Superior temporal gyrus (tissue), 1 donor: ENCODE measurements at regions not wholly inside any gene's neighbourhood (a gene's known extent, or its start where the extent isn't known, plus 50 kb on each side); places are given as distances from the start of the nearest gene placed in this dataset.

Experiments used
- DNase-seq: peaks from one replicate; pipeline ENCODE4 v3.0.0-alpha.2; 2016; ENCODE audit errors: extremely low spot score

DNA sequence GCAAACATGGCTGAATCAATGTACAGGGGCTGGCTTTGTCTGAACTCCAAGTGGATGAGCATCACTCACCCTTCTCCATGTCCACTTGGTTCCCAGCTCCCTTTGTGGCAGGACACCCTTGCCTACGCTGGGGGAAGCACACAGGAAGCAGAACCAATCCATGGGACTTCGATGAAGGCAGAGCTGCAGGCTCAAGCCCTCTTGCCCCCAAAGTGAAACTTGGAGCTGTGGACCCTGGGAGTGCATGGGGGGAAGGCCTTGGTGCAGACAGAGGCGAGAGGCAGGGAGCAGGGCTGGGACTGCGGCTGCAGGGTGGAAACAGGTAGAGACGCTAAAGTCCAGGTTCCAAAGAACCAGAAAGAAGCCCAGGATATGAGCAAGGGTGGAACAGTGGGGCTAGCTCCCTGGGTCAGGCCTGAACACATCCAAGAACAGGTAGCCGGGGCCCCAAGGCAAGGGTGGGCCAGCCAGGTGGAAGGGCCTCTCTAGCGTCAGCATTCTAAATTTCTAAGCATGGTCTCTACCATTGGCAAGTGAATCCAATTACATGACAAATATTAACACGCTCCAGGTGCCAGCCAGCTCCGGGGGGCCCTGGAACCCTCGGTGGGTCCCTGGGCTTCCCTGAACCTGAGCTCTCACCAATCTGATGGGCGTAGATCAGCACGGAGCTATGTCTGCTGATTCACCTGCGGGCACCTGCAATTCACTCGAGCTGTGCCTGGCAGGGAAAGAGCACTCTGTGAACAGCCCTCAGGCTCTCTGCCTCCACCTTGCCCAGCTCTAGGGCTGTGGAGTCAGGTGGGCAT, 532.8 kb downstream of the BRD1 start:
- DNase-seq = no peak

DNA sequence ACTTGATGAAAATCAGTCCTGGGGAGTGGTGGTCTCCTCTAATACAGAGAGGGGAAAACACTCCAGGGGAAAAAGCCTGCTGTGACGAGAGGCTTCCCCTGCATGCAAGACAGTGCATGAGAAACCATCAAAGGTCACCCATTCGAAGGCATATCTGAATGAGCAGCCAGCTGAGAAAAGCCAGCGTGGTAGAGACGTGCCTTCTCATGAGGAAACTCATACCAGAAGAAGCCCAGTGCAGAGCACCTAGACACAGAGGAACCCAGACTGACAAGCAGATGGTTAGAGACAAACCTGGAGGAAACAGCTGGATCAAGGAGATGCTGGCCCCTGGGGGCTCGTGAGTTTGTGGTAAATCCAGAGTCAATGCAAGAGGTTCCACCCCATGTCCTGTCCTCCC, 534.8 kb downstream of the BRD1 start:
- DNase-seq = no peak

DNA sequence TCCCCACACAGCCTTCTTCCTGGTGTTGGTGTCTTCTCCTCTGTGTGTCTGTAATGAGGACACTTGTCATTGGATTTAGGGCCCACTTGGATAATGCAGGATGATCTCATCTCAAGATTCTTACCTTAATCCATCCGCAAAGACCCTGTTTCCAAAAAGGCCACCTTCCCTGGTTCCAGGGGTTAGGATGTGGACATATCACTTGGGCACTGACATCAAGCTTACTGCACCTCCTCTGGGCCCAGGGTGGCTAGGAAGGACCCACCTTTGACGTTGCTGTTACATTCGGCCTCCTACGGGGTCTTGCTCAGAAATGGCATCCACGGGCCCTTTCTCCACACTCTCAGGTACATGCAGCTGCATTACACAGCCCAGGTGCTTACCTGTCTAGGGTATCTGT, 535.9 kb downstream of the BRD1 start:
- no peak for DNase-seq

DNA sequence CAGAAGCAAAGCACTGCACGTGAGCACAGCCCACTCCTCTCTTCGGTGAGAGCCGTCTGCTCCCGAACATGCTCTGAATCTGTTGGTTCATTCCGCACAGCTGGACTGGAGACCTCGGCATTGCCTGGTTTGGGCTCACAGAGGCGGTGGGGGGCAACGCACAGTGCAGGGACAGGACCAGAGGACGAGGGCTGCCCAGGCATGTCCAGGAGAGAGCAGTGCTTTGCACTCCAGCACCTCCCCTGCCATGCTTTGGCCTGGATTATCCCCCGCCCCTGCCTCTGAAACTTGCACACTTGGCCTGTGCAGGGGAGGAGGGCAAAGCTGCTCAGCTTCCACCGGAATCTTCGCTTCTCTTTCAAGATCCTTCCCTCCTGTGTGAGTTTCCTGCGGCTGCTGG, 536.5 kb downstream of the BRD1 start:
- no peak for DNase-seq

DNA sequence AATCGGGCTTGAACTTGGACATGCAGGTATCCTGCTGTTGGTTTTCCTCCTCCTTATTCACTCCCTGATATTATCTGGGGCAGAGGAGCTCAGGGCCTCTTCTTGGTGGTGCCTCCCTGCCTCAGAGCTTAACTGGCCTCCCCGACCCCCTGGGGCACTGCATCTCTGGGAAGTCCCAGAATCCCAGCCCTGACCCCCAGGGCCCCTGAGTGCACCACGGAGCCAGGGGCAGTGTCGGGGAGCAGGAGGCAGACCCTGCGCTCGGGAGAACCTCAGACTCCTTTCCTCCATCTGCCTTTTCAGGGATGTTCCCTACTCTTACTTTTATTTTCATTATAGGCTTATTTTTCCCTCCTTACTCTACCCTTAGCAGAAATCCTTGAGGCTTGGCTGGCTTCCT, 537.0 kb downstream of the BRD1 start:
- no peak for DNase-seq

DNA sequence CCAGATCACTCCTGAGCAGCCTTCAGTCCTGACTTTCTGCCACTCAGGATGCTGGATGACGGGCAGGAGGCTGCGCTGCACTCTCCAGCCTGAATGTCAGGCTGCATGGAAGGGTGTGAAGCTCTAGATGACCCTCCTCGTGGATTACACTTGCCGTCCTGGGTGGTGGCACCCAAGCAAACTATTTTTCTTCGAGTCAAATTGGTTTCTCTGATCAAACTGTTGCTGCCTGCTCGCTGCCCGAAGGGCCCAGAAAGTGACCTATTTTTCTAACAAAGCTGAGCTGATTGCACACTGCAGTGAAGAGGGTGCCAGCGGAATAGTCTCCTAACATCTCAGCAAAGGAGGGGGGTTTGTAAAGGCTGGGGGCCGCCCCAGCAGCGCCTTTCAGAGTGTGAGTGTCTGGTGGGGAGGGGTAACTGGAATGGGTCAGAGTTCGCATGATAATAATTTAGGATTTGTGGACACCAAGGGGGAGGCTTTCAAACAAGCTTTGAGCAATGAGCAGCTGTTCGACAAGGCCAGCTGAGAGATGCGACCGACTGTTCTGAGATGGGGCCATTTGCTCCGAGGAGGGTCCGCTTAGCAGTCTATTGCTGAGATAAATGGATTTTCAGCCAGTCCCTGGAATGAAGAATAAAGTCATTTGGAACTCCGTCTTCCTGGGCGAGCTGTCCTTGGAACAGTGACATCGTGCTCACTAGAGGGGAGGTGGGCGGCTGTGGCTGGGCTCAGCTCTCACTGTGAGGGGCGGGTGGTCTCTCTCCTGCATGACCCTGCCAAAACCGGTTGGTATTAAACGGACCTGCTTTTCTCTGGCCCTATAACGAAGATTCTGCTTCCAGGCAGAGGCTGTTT, 537.6 kb downstream of the BRD1 start:
- DNase-seq = no peak

DNA sequence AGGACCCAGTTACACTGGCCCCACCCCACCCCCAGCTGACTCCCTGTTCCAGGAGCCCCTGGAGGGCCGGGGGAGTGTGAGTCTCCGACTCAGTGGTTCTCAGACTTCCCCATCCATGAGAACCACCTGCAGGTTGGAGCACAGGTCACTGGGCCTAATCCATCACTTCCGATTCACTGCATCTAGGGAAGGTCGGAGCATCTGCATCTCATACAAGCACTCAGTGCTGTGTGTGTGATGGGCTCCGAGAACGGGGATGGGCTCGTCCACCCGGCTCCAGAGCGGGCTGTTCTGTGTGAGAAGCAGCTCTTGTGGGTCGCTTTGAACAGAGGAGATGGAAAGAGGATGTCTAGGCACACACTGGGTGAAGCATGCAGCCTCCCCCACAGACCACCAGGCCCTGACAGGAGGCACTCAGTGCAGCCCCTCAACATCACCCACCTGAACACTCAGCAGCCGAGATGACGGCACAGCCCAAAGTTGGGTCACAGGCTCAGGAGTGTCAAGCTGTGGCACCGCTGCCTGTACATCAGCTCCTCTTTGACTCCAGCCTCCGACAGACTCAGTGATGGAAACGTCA, 541.4 kb downstream of the BRD1 start:
- no peak for DNase-seq

DNA sequence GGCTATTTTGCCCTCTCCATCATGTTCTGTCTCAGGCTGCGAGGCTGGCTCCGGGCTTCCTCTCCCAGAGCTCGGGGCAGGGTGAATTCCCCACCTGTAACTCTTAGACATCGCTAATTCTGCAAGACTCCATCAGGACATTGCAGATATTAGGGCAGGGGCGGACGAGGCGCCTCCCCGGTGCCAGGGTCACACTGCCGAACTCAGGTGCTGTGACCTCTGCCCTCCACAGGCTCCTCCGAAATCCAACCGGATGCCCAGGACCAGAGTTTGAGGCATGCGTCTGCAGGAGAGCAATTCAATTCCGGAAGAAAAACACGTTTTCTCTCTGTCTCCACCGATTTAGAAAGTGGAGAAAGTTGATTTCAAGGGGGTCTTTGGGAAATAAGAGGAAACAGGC, 542.7 kb downstream of the BRD1 start:
- no peak for DNase-seq

DNA sequence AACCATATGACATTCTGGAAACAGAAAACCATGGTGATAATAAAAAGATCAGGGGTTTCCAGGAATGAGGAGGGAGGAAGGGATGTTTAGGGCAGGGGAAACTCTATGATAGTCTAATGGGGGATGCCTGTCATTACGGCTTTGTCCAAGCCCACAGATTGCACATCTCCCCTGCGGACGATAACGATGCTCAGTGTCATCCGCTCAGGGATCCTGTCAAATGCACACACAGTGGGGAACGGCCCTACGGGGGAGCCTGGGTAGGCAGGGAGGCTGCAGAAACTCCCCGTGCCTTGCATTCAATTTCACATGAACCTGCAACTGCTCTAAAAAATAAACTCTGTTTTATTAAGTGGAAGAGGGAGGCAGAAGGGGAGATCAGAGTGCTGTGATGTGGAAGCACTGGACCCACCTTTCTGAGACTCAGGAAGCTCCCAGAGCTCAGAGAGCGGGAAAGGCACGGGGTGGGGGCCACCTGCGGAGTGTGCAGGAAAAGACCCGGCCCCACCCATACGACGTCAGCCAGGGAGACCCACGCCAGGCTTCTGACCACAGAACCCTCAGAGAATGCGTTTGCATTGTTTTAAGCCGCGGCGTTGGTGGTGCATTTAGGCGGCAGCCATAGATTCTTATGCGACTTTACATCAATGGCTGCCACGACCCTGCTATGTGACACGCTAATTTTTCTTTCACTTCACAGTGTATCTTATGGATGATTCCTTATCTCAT, 543.5 kb downstream of the BRD1 start:
- DNase-seq = no peak

DNA sequence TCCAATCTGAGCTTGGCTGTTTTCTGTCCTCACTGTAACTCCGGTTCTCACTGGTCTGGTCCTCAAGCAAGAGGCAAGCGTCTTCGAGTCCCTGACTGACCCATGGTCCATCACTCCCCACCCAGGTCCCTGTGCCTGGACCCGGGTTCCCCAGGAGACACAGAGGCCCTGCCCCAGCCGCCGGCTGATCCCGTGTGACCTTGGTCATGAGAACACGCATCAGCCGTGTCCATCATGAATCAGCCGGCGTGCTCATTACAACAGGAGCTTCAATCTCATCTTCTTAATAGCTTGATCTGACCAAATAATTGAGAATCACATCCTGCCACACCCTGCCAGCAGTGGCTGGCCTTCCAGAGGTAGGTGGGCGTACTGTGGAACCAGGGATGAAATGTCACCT, 545.1 kb downstream of the BRD1 start:
- DNase-seq = no peak

DNA sequence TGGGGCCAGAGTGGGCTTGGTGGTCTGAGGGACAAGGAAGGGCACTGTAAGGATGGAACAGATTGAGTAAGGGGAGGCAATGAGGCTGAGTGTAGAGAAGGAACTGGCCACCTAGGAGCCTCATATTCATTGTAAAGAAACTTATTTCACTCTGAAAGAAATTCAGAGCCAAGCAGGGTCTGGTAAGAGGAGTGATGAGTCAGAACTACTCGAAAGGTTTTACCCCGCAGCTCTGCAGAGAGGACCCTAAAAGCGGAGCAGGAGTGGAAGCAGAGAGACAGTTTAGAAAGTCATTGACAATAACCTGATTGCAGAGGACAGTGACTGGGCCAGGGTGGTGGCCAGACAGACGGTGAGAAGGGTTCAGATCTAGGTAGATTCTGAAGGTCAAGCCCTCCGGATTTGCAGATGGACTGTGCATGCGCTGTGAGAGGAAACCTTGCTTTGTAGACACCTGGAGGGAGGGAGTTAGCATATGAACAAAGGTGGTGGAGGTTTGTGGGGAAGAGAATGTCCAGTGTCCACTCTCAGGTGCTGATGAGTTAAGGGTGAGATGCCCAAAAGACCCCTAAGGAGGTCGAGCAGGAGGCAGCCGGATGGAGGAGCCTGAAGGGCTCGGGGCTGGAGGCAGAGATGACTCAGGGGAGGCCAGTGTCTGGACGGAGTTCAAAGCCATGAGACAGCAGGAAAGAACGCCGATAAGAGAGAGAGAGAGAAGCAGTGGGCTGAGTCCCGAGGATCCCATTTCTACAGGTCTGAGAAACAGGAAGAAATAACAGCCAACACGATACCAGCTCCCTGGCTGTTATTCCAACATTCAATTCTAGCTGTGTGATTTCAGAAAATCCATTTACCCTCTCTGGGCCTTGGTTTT, 546.0 kb downstream of the BRD1 start:
- no peak for DNase-seq

DNA sequence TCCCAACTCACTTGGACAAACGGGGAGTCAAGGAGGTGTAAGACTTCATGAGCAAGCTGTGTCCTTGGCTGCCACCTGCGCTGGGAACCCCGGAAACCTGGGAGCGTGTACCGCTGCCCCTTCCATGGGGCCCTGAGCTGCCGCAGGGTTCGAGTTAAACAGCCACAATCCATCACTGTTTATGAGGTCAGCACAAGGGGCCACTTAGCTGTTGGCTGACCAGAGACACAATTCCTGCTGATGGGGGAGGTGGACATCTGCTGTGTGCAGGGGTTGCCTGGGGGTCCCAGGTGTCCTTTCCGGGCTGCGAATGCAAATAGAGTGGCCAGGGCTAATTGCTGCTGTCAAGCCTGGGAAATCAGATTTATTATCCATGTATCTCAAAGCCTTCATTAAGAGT, 549.3 kb downstream of the BRD1 start:
- no peak for DNase-seq

DNA sequence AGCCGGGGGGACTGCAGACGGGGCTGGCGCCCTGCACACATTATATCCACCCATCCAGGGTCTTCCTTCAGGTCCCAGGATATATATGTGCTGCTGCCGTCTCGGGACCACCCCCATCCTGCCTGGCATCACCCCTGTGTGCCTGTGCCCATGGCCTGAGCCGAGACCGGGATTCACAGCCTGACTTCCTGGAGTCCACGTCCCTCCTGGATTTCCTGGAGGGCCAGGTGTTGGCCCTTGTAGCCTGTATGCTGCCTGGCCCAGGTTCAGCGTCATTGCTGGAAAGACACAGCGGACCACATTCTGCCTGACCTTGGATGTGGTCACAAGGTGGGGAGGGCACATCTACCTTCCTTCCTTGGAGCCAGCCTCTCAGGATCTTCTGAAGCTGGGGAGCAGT, 551.1 kb downstream of the BRD1 start:
- no peak for DNase-seq

DNA sequence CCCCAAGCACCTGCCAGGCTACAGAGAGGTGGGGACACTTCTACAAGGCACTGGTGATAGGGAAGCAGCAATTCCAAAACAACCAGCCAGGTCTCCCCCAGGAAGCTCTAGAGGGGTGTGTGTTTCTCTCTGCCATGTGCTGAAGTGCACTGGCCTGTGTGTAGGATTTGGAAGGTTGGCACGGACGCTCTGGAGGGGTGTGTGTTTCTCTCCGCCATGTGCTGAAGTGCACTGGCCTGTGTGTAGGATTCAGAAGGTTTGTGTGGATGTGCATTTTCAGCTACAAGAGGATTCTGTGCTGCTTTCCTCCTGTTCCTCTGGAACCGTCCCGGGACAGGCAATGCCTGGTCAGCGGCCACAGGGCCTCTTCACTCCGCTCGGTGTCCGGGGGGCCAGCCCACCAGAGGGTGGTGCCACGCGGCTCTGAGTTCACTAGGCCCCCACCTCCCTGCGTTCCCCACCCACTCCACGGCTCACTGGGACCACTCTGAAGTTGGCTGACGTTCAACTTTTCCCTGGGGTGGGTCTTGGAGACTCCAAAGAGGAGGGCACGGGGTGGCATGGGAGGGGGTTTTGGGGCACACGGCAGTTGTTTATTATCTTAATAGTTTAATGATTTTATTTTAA, 552.8 kb downstream of the BRD1 start:
- no peak for DNase-seq

DNA sequence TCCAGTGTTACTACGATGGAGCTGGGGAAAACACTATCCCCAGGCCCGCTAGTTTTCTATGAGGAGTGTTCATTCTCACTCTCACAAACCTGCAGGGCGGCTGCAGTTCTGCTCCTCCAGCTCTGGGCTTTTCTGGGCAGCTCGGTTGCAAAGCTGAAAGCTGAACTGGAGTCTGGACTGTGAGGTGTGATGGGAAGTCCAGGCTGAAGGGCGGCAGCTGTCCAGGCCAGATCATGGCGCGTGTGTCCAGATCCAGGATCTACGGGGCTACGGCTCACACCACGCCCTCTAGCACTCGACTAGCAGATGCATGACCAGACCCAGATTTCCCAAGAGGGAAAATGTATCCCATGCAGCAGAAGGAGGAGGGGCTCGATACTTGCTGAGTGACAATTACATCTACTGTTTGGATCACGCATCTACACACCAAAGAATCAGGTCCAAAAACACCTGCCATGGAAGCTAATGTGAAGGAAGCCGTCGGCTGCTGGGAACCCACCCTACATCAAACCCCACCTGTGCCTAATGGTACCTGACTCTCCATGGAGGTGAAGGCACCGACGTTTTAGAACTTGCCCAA, 555.0 kb downstream of the BRD1 start:
- no peak for DNase-seq

DNA sequence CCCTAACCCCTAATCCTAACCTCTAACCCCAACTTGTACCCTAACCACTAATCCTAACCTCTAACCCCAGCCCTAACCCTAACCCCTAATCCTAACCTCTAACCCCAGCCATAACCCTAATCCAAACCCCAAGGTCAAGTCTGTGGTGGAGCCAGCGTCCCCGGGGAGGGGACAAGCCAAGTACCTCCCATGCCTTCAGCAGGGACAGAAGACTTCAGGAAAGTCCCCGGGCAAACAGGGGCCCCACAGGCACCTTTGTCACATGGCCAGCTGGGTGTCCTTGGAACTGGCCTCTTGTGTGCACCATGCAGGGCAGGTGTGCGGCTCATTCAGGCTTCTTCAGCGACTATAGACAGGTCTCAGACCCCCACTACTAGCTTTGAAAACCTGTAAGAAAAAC, 555.8 kb downstream of the BRD1 start:
- no peak for DNase-seq

DNA sequence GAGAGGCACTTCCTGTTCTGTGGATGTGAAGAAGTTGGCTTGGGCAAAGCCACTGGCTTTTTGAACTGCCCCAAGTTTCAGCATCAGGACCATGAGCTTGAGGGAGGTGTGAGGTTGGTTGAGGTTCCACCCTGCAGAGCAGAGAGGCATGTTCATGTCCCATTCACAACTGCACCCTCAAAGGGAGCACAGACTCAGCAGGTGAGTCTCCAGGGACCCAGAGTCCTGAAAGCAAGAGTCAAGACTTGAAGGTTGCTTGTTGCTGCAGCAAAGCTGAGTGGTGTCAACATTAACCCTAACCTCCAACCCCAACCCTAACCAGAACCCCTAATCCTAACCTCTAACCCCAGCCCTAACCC, 556.3 kb downstream of the BRD1 start:
- no peak for DNase-seq

DNA sequence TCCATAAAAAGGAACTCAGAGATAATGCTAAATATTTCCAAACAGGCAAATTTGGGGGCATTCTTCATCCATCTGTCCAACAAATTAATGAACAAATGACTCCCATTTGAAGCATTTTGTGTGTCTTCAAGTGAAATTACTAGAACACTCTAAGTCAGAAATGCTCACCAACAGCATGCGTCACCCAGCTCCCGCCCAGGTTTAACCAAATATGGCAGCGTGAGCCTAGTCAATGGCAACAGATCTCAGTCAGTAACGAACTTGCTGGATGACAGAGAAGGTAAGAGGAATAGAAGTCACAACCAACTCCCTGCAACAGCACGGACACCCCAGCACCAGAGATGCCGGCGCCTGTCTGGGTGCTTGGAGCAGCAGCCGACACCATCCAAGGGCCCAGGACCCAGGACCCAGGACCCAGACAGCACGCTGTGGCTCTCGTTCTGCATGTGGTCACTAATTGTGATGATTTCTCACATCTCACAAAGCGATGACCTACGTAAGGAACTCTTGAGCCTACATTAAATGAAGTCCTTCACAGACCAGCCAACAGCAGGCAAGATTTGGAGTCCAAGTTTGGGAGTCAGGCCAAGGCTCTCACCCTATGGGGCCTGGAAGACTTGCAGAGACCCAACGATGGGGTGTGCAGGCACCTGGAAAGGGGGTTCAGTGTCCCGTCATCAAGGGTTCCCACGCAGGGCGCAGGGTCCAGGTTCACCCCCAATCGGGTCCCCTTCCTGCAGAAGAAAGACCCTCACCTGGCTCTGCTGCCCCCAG, 556.9 kb downstream of the BRD1 start:
- DNase-seq = no peak

DNA sequence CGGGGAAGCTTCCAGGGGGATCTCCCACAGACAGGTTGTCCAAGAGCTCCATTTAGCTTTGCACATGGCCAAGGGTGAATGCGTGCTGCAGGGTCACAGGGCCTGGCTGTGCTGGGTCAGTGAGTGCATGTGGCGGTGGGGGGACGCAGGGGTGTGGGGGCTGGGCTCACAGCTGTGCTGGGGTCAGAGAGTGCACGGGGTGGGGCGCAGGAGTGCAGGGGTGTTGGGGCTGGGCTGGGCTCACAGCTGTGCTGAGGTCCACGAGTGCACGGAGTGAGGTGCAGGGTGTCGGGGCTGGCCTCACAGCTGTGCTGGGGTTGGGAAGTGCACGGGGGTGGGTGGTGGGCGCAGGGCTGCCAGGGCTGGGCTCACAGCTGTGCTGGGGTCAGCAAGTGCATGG, 557.7 kb downstream of the BRD1 start:
- DNase-seq = no peak

DNA sequence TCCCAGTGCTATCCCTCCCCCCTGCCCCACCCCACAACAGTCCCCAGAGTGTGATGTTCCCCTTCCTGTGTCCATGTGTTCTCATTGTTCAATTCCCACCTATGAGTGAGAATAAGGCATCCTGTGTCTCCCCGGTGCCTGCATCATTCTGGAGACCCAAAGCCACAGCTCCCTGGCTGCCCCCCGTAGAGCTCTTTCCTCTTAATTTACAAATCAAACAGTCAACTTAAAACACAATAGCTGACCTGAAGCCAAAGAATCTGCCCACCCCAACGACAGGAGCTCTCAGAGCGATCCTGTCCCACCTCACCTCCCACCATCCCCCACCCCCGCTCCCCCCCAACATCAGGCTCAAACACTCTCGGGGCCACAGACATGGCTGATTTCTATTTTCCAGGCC, 558.3 kb downstream of the BRD1 start:
- DNase-seq = no peak
